HL-60 (cell line): ENCODE measurements at regions not wholly inside any gene's neighbourhood (a gene's known extent, or its start where the extent isn't known, plus 50 kb on each side); places are given as distances from the start of the nearest gene placed in this dataset.

Source experiments
- DNase-seq, 2 experiments: peaks; one replicate each; pipeline ENCODE4 v3.0.0-alpha.2; 2010 to 2020; ENCODE audit warnings: low read depth in 1 of 2, low spot score in 1 of 2
- H3K27ac ChIP-seq: fragments of 250-450 bp; sonication (Bioruptor Pico); replicated peaks from 2 replicates; pipeline ENCODE4 v1.5.1; 2020; ENCODE audit warnings: mild to moderate bottlenecking, moderate library complexity
- H3K27me3 ChIP-seq: fragments of 250-450 bp; sonication (Bioruptor Pico); 2 replicates; pipeline ENCODE4 v1.5.1; 2021; ENCODE audit warnings: mild to moderate bottlenecking, moderate library complexity; ENCODE audit not compliant: insufficient read depth, poor library complexity, severe bottlenecking
- H3K4me3 ChIP-seq: replicated peaks from 2 replicates; pipeline ENCODE4 v1.5.1; 2011; ENCODE audit warnings: mild to moderate bottlenecking, control low read depth, low read length; ENCODE audit not compliant: insufficient read depth
- GABPA ChIP-seq: IDR thresholded peaks from 2 replicates; pipeline ENCODE4 v1.6.1; 2012; ENCODE audit warnings: low read depth
- POLR2AphosphoS5 ChIP-seq: IDR thresholded peaks from 2 replicates; pipeline ENCODE4 v1.6.1; 2012; ENCODE audit warnings: low read depth
- SPI1 ChIP-seq: IDR thresholded peaks from 2 replicates; pipeline ENCODE4 v1.6.1; 2012; ENCODE audit warnings: low read depth, mild to moderate bottlenecking, borderline replicate concordance
- TF ChIP-seq, protein P1 (sequence below): IDR thresholded peaks from 2 replicates; pipeline ENCODE4 v1.6.1; 2012; ENCODE audit warnings: low read depth; ENCODE audit not compliant: insufficient replicate concordance

DNA sequence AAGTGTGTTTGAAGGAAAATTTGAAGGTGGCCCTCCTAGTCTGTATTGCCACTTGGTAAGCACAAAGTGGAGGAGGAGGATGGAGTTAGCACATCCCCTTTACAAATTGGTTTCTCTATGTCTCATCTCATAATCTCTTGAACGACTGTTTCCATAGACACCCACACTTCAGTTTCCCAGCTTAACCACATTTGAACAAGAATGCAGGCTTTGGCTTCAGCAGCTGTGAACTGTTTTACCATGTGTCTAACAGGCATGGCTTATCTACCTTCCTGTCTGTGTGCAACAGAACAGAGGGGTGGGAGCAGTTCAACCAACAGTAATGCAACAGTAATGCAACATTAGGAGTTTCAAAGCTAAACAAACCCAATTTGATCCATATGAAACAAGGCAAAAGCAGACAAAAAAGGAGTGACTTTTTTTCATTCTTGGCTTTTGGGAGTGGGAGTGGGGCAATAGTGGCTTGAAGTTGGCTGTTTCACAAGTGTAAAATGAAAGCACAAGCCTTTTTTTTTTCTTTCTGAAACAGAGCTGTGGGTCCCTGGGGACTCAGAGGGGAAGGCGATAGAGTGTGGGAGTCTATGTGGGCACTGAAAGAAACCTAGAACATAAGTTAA is 108.0 kb downstream of the ITM2A start:
- TF ChIP-seq POLR2AphosphoS5 = peak; percentile 89
- no peak for TF ChIP-seq GABPA
- no peak overlapping the region for H3K4me3 ChIP-seq
- peak; percentile 16 to 77 for DNase-seq

DNA sequence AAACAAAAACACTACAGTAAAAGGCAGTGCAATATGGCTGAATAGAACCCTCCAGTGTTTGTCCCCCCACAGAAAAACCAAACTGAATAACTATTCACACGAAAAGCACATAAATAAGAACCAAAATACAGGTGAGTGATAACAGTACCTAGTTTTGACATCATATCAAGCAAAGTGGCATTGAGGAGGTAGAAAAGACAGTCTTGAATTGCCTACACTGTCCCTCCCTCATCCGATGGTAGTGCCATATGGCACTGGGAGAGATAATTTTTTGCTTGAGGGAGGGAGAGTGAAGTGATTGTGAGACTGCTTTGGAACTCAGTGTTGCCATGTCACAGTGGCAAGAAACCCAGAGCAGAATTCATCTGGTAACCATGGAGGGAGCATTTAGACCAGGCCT is 99.2 kb downstream of the GPR174 start:
- TF ChIP-seq POLR2AphosphoS5 (no peak), GABPA (no peak)
- H3K27ac ChIP-seq = no peak overlapping the region

More for the DNA sequence above, 108.0 kb downstream of the ITM2A start:
- peak overlapping the region; percentile 70 for H3K27ac ChIP-seq
- no peaks in the 10 kb centered on the region for H3K27me3 ChIP-seq

DNA sequence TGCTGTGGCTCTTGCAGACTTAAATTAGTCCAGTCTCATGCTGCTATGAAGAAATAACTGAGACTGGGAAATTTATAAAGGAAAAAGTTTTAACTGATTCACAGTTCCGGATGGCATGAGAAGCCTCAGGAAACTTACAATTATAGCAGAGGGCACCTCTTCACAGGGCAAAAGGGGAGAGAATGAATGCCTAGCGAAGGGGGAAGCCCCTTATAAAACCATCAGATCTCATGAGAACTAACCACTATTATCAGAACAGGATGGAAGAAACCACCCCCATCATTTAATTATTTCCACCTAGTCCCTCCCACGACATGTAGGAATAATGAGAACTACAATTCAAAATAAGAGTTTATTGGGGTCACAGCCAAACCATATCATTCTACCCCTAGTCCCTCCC is 91.4 kb downstream of the GPR174 start:
- H3K4me3 ChIP-seq = no peak overlapping the region
- no peak for TF ChIP-seq GABPA
- TF ChIP-seq, protein P1, sequence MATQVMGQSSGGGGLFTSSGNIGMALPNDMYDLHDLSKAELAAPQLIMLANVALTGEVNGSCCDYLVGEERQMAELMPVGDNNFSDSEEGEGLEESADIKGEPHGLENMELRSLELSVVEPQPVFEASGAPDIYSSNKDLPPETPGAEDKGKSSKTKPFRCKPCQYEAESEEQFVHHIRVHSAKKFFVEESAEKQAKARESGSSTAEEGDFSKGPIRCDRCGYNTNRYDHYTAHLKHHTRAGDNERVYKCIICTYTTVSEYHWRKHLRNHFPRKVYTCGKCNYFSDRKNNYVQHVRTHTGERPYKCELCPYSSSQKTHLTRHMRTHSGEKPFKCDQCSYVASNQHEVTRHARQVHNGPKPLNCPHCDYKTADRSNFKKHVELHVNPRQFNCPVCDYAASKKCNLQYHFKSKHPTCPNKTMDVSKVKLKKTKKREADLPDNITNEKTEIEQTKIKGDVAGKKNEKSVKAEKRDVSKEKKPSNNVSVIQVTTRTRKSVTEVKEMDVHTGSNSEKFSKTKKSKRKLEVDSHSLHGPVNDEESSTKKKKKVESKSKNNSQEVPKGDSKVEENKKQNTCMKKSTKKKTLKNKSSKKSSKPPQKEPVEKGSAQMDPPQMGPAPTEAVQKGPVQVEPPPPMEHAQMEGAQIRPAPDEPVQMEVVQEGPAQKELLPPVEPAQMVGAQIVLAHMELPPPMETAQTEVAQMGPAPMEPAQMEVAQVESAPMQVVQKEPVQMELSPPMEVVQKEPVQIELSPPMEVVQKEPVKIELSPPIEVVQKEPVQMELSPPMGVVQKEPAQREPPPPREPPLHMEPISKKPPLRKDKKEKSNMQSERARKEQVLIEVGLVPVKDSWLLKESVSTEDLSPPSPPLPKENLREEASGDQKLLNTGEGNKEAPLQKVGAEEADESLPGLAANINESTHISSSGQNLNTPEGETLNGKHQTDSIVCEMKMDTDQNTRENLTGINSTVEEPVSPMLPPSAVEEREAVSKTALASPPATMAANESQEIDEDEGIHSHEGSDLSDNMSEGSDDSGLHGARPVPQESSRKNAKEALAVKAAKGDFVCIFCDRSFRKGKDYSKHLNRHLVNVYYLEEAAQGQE = no peak
- H3K27me3 ChIP-seq = no peaks in the 10 kb centered on the region
- DNase-seq = no peak
- no peak overlapping the region for H3K27ac ChIP-seq

More for the DNA sequence above, 99.2 kb downstream of the GPR174 start:
- no peaks in the 10 kb centered on the region for H3K27me3 ChIP-seq
- H3K4me3 ChIP-seq = no peak overlapping the region
- DNase-seq = no peak

DNA sequence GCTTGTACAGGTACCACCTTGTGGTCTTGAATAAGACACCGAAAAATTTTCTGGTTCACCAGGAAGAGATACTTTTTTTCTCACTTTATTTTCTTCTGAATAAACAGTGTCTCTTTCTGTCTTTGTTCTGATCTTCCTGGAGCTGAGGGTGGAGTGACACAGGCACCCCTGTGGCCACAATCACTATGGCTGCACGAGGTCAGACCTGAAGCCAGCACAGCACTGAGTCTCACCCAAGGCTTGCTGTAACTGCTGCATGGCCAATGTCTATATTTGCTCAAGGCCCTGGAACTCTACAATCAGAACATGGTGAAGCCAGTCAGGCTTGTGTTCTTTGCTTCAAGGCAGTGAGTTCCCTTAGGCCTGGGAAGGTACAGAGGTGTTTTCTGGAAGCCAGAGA is 87.2 kb downstream of the GPR174 start:
- no peak for TF ChIP-seq GABPA
- no peak for TF ChIP-seq SPI1
- Histone ChIP-seq H3K4me3 (no peak overlapping the region), H3K27me3 (no peaks in the 10 kb centered on the region), H3K27ac (no peak overlapping the region)
- DNase-seq = no peak
